Activated CD4-positive, alpha-beta T cell treated with anti-CD3 and anti-CD28 coated beads, Interleukin-2, amount 10 ng/mL, durations not matched to agents 24 days and 14 days (primary cell): ENCODE measurements at regions not wholly inside any gene's neighbourhood (a gene's known extent, or its start where the extent isn't known, plus 50 kb on each side); places are given as distances from the start of the nearest gene placed in this dataset.
A peak's percentile ranks its signal among the peaks of the same experiment; 100 is the strongest.

ENCODE experiments used
- DNase-seq: peaks from one replicate; pipeline ENCODE4 v3.0.0; 2022
- H3K27ac Mint-ChIP-seq: one replicate; pipeline ENCODE4 v1.8.0; 2022; ENCODE audit warnings: mild to moderate bottlenecking, mixed read lengths
- H3K27me3 Mint-ChIP-seq: one replicate; pipeline ENCODE4 v1.8.0; 2022; ENCODE audit warnings: mixed read lengths
- H3K36me3 Mint-ChIP-seq: one replicate; pipeline ENCODE4 v1.8.0; 2022; ENCODE audit warnings: low read depth, mild to moderate bottlenecking, mixed read lengths
- H3K4me1 Mint-ChIP-seq: one replicate; pipeline ENCODE4 v1.8.0; 2021; ENCODE audit warnings: mixed read lengths
- H3K4me3 Mint-ChIP-seq: one replicate; pipeline ENCODE4 v1.8.0; 2022; ENCODE audit warnings: mild to moderate bottlenecking, moderate library complexity, mixed read lengths
- H3K9me3 Mint-ChIP-seq: one replicate; pipeline ENCODE4 v1.8.0; 2021; ENCODE audit warnings: mixed read lengths
- intact Hi-C: fragments of 100-400 bp; cut with micrococcal nuclease; formaldehyde crosslinking; loops from one replicate; pipeline ENCODE4 v1.15.1; 2023

DNA sequence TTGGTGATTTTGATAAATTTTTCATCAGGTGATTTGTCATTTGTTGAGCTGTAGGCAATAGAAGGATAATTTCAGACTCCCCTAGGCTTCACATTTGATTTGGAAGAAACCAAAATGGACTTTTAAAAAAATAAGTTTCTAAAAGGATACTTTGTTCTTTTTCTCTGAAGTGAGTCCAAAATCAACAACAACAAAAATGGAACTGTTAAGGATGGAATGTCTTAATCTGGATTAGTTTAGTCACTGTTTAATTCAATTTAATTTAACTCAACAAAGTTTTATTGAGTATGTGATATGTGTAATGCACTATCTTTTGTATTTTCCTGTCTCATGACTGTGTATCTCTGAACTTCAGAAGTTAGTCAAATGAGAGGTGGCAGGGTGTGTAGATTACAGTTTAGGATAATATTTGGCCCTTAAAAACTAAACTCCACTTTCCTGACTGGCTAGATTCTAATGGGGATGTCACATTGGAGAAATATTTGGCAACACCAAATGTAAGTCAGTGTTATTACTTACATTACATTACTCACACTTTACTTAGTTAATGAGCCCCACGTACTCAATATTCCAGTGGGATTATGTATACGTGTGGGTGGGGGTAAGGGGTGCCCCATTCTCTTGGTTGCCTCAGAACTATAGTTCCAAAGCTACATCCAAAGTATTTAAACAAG lies 209.7 kb downstream of the BCAT1 start:
- H3K36me3 Mint-ChIP-seq = no peaks in the 10 kb centered on the region
- intact Hi-C loops = no loop called here
- H3K9me3 Mint-ChIP-seq = peaks cover 3% of the 10 kb centered on the region
- no peaks in the 10 kb centered on the region for H3K27me3 Mint-ChIP-seq
- no peak overlapping the region for H3K4me3 Mint-ChIP-seq
- H3K27ac Mint-ChIP-seq = no peak overlapping the region
- no peak for DNase-seq
- peaks cover 15% of the 10 kb centered on the region for H3K4me1 Mint-ChIP-seq

- Mint-ChIP-seq H3K27ac (no peak overlapping the region), H3K36me3 (no peaks in the 10 kb centered on the region), H3K4me3 (no peak overlapping the region), H3K27me3 (no peaks in the 10 kb centered on the region), H3K4me1 (peaks cover 15% of the 10 kb centered on the region), H3K9me3 (peaks cover 3% of the 10 kb centered on the region)
- intact Hi-C loops = no loop called here
- no peak for DNase-seq
Observed at GRCh38 chr12:24738441-24738840, 210.5 kb downstream of the BCAT1 start.

GRCh38 chr12:24731596-24731995 lies 217.3 kb downstream of the BCAT1 start:
- no peak overlapping the region for H3K27ac Mint-ChIP-seq

GRCh38 chr12:24730489-24730896 lies 218.4 kb downstream of the BCAT1 start:
- Mint-ChIP-seq H3K27me3 (no peaks in the 10 kb centered on the region), H3K27ac (peak overlapping the region; percentile 26)

More at GRCh38 chr12:24731596-24731995, 217.3 kb downstream of the BCAT1 start:
- no peak overlapping the region for H3K4me3 Mint-ChIP-seq
- no peaks in the 10 kb centered on the region for H3K36me3 Mint-ChIP-seq
- no peak for DNase-seq
- intact Hi-C loops = loop anchor here (2.0 to 5.0 kb wide), 3 partner anchors 23 to 216 kb away; partner anchors contain the start of gene BCAT1
- peaks cover 18% of the 10 kb centered on the region for H3K4me1 Mint-ChIP-seq
- no peaks in the 10 kb centered on the region for H3K27me3 Mint-ChIP-seq
- H3K9me3 Mint-ChIP-seq = no peaks in the 10 kb centered on the region

GRCh38 chr12:24728826-24729225 lies 220.1 kb downstream of the BCAT1 start:
- no peak overlapping the region for H3K4me3 Mint-ChIP-seq
- H3K4me1 Mint-ChIP-seq = peaks cover 24% of the 10 kb centered on the region
- H3K27me3 Mint-ChIP-seq = no peaks in the 10 kb centered on the region
- intact Hi-C loops = loop anchor here (10.0 kb wide), 1 partner anchor 176 kb away; no protein-coding TSS in a partner anchor
- no peaks in the 10 kb centered on the region for H3K36me3 Mint-ChIP-seq
- no peak for DNase-seq
- H3K27ac Mint-ChIP-seq = no peak overlapping the region
- H3K9me3 Mint-ChIP-seq = peaks cover 5% of the 10 kb centered on the region

More at GRCh38 chr12:24730489-24730896, 218.4 kb downstream of the BCAT1 start:
- Mint-ChIP-seq H3K9me3 (peaks cover 5% of the 10 kb centered on the region), H3K4me3 (no peak overlapping the region), H3K36me3 (no peaks in the 10 kb centered on the region), H3K4me1 (peaks cover 19% of the 10 kb centered on the region)
- no peak for DNase-seq
- intact Hi-C loops = loop anchor here (1.0 to 5.0 kb wide), 5 partner anchors 24 to 217 kb away; partner anchors contain the start of gene BCAT1

DNA sequence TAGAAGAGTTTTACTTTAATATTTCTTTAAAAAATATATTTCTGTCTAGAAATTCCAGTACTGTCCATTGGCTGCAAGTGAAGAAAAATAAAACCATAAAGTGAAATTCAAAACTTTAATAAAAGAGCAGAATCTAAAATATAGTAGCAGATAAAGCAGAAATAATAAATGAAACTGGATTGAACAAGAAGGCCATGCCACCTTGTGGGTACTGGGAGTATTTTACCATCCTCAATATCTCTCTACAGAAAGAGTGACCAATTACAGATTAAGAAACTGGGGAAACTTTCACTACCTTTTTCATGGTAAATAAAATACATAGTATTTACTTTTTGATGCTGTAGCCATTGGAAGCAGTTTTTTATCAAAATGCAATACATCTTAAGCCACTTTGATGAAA lies 220.5 kb downstream of the BCAT1 start:
- no peak for DNase-seq
- H3K27ac Mint-ChIP-seq = no peak overlapping the region
- no peaks in the 10 kb centered on the region for H3K27me3 Mint-ChIP-seq
- no peak overlapping the region for H3K4me3 Mint-ChIP-seq
- no peaks in the 10 kb centered on the region for H3K36me3 Mint-ChIP-seq
- H3K4me1 Mint-ChIP-seq = peaks cover 24% of the 10 kb centered on the region
- H3K9me3 Mint-ChIP-seq = peaks cover 5% of the 10 kb centered on the region
- intact Hi-C loops = loop anchor here (10.0 kb wide), 1 partner anchor 176 kb away; no protein-coding TSS in a partner anchor

- Mint-ChIP-seq H3K9me3 (peaks cover 8% of the 10 kb centered on the region), H3K4me3 (no peak overlapping the region), H3K27me3 (no peaks in the 10 kb centered on the region), H3K27ac (peak overlapping the region; percentile 19), H3K4me1 (peaks cover 21% of the 10 kb centered on the region), H3K36me3 (no peaks in the 10 kb centered on the region)
- intact Hi-C loops = loop anchor here (1.0 to 10.0 kb wide), 4 partner anchors 17 to 179 kb away; no protein-coding TSS in a partner anchor
- DNase-seq = no peak
Observed at GRCh38 chr12:24725616-24726015, 223.3 kb downstream of the BCAT1 start.

- intact Hi-C loops = loop anchor here (1.0 to 10.0 kb wide), 4 partner anchors 16 to 180 kb away; no protein-coding TSS in a partner anchor
- no peak for DNase-seq
- H3K4me1 Mint-ChIP-seq = peaks cover 20% of the 10 kb centered on the region
- H3K9me3 Mint-ChIP-seq = peaks cover 10% of the 10 kb centered on the region
- H3K27me3 Mint-ChIP-seq = no peaks in the 10 kb centered on the region
- peak overlapping the region; percentile 39 for H3K27ac Mint-ChIP-seq
- no peak overlapping the region for H3K4me3 Mint-ChIP-seq
- H3K36me3 Mint-ChIP-seq = no peaks in the 10 kb centered on the region
Observed at GRCh38 chr12:24724814-24725213, 224.1 kb downstream of the BCAT1 start.

DNA sequence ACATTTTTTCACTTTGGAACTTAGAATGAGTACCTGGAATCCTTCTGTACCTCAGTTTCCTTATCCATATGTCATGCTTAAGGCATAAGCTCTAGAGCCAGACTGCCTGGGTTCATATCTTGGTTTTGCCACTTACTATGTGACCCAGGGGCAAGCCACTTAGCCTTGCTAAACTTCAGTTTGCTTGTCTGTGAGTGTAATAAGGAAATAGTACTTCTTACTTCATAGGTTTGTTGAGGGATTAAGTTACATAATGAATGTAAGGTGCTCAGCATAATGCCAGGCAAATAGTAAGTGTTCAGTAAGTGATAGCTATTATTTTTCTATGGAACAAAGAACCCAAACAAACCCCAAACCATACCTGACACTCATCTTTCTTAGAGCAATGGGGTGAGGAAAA lies 225.1 kb downstream of the BCAT1 start:
- no peak for DNase-seq
- Mint-ChIP-seq H3K27me3 (no peaks in the 10 kb centered on the region), H3K27ac (peak overlapping the region; percentile 14), H3K9me3 (peaks cover 12% of the 10 kb centered on the region), H3K4me3 (no peak overlapping the region), H3K36me3 (no peaks in the 10 kb centered on the region), H3K4me1 (peaks cover 26% of the 10 kb centered on the region)
- intact Hi-C loops = loop anchor here (2.0 to 10.0 kb wide), 3 partner anchors 15 to 181 kb away; no protein-coding TSS in a partner anchor

- Mint-ChIP-seq H3K9me3 (peaks cover 10% of the 10 kb centered on the region), H3K27ac (no peak overlapping the region), H3K4me1 (peaks cover 29% of the 10 kb centered on the region), H3K4me3 (no peak overlapping the region), H3K27me3 (no peaks in the 10 kb centered on the region), H3K36me3 (no peaks in the 10 kb centered on the region)
- DNase-seq = no peak
- intact Hi-C loops = loop anchor here (10.0 kb wide), 1 partner anchor 184 kb away; no protein-coding TSS in a partner anchor
Observed at GRCh38 chr12:24721191-24721590, 227.7 kb downstream of the BCAT1 start.

DNA sequence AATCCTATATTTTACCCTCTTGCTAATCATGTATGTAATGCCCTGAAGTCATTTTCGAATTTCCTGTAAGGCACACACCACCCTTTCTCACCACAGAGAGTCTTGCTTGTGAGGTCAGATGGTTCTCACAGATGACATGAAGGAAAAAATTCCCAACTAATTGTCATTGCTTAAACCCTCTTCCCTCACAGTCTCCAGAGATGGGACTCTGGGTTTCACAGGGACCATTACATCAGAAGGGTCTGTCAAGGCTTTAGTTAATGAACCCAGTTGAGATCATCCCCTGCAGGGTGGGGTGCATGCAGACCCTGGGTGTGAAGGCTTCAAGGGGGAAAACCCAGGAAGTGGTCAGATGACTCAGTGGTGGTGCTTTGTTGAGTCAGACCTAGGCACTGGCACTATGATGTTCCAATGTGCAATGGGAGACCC lies 229.6 kb downstream of the BCAT1 start:
- H3K36me3 Mint-ChIP-seq = no peaks in the 10 kb centered on the region
- H3K27me3 Mint-ChIP-seq = no peaks in the 10 kb centered on the region
- intact Hi-C loops = loop anchor here (1.0 to 10.0 kb wide), 3 partner anchors 10 to 335 kb away; a partner anchor contains a TSS
- peak overlapping the region; percentile 15 for H3K4me3 Mint-ChIP-seq
- H3K9me3 Mint-ChIP-seq = peaks cover 7% of the 10 kb centered on the region
- DNase-seq = peak; percentile 78
- peak overlapping the region; percentile 78 for H3K27ac Mint-ChIP-seq
- H3K4me1 Mint-ChIP-seq = peaks cover 23% of the 10 kb centered on the region

DNA sequence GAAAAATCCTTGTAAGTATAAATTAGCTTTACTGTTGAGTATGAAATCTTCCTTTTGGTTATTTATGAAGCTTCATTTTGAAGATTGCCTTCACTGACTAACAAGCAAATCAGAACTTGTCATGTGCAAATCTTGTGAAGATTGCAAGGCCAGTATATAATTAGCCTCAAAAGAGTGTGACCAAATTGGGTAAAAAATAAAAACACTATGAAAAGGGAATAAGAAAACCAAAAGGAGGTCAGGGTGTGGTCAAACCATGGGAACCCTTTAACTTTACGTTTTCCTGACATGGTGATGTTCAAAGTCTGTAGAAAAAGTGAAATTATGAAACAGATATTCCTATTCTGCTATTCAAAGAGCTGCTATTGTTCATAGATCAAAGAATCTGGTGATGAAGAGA lies 230.3 kb downstream of the BCAT1 start:
- intact Hi-C loops = loop anchor here (1.0 to 10.0 kb wide), 3 partner anchors 9 to 336 kb away; a partner anchor contains a TSS
- Mint-ChIP-seq H3K4me3 (peak overlapping the region; percentile 15), H3K27me3 (no peaks in the 10 kb centered on the region), H3K27ac (peak overlapping the region; percentile 78), H3K36me3 (no peaks in the 10 kb centered on the region), H3K9me3 (peaks cover 7% of the 10 kb centered on the region), H3K4me1 (peaks cover 22% of the 10 kb centered on the region)
- no peak for DNase-seq

DNA sequence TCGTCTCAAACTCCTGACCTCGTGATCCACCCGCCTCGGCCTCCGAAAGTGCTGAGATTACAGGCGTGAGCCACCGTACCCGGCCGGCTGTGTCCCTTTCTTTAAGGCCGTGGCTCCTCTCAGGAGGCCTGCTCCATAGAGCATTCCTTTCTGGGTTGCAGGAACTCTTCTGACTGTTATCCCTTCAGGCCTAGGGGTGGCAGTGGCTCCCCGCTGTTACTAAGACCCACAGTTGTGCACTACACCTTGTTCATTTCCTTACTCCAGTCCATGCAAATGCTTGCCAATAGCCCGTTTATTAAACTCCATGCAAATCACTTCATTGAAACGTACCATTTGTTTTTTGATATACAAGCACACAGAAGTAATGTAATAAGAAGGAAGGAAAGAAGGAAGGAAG lies 234.7 kb downstream of the BCAT1 start:
- no peaks in the 10 kb centered on the region for H3K36me3 Mint-ChIP-seq
- peaks cover 6% of the 10 kb centered on the region for H3K9me3 Mint-ChIP-seq
- no peak overlapping the region for H3K27ac Mint-ChIP-seq
- no peaks in the 10 kb centered on the region for H3K27me3 Mint-ChIP-seq
- intact Hi-C loops = loop anchor here (10.0 kb wide), 1 partner anchor 341 kb away; a partner anchor contains a TSS
- H3K4me3 Mint-ChIP-seq = no peak overlapping the region
- H3K4me1 Mint-ChIP-seq = peaks cover 13% of the 10 kb centered on the region
- no peak for DNase-seq
